D721Med (cell line): ENCODE measurements at regions not wholly inside any gene's neighbourhood (a gene's known extent, or its start where the extent isn't known, plus 50 kb on each side); places are given as distances from the start of the nearest gene placed in this dataset.

Experiments used
- DNase-seq: peaks from one replicate; pipeline ENCODE4 v3.0.0; 2011; ENCODE audit warnings: low spot score; ENCODE audit not compliant: insufficient read length
- FAIRE-seq: peaks from 2 replicates; lab custom pipeline; 2011; peaks lifted over from hg19 to GRCh38; lab: Jason Lieb, UNC
- CTCF ChIP-seq: IDR thresholded peaks from 2 replicates; pipeline ENCODE4 v1.5.1; 2012; ENCODE audit warnings: mild to moderate bottlenecking, control low read depth; ENCODE audit not compliant: insufficient read depth; ENCODE audit errors: missing control alignments

- FAIRE-seq (no peak), DNase-seq (no peak)
- no peak for TF ChIP-seq CTCF
Observed at GRCh38 chr18:39489431-39489830, 1923.8 kb upstream of the CELF4 start.

GRCh38 chr18:39487932-39488331 is 1922.3 kb upstream of the CELF4 start:
- FAIRE-seq (peak; percentile 46), DNase-seq (no peak)
- TF ChIP-seq CTCF = no peak

GRCh38 chr18:39486268-39486667 is 1920.7 kb upstream of the CELF4 start:
- TF ChIP-seq CTCF = no peak
- FAIRE-seq (no peak), DNase-seq (no peak)

- no peak for TF ChIP-seq CTCF
- peak; percentile 61 for FAIRE-seq
- DNase-seq = no peak
Observed at GRCh38 chr18:39485696-39486095, 1920.1 kb upstream of the CELF4 start.

GRCh38 chr18:39481281-39481680 is 1915.7 kb upstream of the CELF4 start:
- TF ChIP-seq CTCF = no peak
- DNase-seq (no peak), FAIRE-seq (no peak)

- no peak for TF ChIP-seq CTCF
- DNase-seq (no peak), FAIRE-seq (no peak)
Observed at GRCh38 chr18:39480494-39481195, 1915.0 kb upstream of the CELF4 start.

- DNase-seq (no peak), FAIRE-seq (no peak)
- TF ChIP-seq CTCF = no peak
Observed at GRCh38 chr18:39464006-39464405, 1898.4 kb upstream of the CELF4 start.
